ENCODE measurements at regions not wholly inside any gene's neighbourhood (a gene's known extent, or its start where the extent isn't known, plus 50 kb on each side); places are given as distances from the start of the nearest gene placed in this dataset.

DNA sequence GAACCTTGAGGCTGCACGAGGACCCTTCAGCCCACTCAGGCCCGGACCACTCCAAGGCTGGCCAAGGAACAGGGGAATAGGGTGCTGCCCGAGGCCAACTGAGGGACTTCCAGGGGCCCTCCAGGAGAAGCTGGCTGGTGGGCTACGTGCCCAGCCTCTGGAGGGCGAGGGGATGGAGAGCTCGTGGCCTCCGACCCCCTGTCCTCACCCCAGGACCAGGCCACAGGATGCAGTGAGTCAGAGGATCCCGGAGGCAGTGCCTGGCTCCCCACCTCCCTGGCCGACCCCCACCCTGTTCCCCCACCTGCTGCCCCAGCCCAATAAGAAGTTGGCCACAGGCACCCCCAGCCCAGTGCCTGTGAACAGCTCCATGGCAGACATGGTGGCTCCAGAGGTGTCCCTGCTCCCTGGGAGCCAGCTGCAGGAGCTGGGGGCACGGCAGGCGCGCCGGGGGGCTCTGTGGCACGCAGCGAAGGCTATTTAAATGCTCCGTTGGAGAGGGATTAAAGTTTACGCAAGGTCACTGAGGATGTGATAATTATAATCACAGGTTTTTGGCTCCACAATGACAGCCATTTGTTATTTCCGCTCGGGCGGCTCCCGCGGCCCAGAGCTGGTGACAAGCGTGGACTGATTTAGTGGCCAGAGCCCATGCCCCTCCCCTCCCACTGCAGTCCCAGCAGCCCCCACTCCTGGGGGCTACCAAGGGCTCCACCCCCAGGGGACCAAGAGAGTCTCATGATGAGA is 95.7 kb upstream of the NKX1-1 start:
- intact Hi-C loops (cut with DNase I; ENCODE audit: low total_unique reads) = no loop called here
- no peak overlapping the region for H3K4me3 ChIP-seq
- no peaks in the 10 kb centered on the region for H3K36me3 ChIP-seq
- DNase-seq = peak in 1 of 2 donors; percentile 47
- H3K4me1 ChIP-seq = no peaks in the 10 kb centered on the region
- no peak overlapping the region for H3K27ac ChIP-seq
- peaks cover 0 to 67% of the 10 kb centered on the region in 2 donors for H3K27me3 ChIP-seq
- TF ChIP-seq, protein P1, sequence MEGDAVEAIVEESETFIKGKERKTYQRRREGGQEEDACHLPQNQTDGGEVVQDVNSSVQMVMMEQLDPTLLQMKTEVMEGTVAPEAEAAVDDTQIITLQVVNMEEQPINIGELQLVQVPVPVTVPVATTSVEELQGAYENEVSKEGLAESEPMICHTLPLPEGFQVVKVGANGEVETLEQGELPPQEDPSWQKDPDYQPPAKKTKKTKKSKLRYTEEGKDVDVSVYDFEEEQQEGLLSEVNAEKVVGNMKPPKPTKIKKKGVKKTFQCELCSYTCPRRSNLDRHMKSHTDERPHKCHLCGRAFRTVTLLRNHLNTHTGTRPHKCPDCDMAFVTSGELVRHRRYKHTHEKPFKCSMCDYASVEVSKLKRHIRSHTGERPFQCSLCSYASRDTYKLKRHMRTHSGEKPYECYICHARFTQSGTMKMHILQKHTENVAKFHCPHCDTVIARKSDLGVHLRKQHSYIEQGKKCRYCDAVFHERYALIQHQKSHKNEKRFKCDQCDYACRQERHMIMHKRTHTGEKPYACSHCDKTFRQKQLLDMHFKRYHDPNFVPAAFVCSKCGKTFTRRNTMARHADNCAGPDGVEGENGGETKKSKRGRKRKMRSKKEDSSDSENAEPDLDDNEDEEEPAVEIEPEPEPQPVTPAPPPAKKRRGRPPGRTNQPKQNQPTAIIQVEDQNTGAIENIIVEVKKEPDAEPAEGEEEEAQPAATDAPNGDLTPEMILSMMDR (IDR thresholded peaks at IDR 0.05) = no peak
- no peaks in the 10 kb centered on the region for H3K9me3 ChIP-seq

DNA sequence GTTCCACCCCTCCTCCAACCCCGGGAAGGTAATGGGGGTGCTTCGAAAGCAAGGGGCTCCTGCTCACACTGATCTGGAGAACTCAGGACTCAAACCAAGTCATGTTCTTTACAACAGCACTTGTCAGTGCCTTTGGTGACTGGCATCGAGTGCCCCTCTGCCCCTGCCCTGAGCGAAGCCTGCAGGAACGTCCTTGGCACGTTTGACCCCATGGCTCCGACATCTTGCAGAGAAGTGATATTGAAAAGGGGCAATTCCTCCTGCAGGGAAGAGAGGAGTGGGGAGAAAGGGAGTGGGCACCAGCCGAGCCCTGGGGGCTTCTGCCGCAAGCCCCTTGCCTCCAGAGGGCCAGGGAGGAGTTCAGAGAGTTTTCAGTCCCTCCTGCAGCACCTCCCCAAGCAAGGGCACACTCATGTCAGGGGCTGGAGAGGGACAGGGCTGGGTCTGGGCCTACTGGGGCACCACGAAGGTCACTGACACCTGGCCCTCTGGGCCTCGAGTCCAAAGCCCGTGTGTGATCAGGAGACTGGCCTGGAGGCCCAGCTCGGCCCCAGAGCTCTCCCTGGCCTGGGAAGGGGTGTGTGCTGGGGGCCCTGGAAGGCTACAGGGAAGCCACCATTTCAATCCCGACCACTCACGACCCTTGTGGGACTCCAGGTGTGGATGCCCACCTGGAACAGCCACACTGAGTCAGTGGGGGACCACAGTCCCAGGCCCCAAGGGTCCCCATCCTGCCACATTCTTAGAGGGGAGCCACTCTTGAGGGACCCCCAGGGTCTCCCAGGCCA is 94.9 kb upstream of the NKX1-1 start:
- intact Hi-C loops (cut with DNase I; ENCODE audit: low total_unique reads) = no loop called here
- H3K36me3 ChIP-seq = no peaks in the 10 kb centered on the region
- H3K27me3 ChIP-seq = peaks cover 0 to 70% of the 10 kb centered on the region in 2 donors

DNA sequence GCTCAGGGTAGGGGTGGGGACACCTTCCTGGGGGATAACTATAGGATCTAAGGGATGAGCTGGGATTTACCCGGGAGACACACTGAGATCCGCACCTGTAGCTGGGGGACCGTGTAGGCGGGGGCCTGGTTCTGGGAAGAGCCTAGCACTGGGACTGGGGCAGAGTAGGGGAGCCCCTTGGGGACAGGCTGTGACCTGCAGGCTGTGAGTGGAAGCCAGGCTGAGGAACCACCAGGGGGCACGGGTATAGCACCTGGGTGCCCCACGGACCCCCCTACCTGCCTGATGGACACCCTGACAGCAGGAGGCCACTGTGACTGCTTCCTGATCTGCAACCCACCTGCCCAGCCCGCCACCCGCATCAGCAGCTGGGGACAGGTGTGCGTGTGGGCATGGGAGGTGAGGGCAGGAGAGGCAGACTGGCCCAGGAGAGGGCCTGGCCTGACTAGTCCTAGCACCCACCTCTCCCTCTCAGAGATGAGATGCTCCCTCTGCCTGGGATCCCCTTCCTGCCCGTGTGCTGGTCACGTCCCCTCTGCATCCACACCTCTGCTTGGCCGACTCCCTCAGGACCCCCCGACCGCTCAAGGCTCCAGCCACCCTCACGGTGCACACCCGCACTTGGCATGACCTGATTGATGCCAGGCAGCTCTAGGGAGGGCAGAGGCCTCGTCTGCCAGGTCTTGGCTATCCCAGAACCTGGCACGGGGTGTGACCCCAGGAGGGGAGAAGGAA is 94.2 kb upstream of the NKX1-1 start:
- H3K4me1 ChIP-seq = no peaks in the 10 kb centered on the region
- H3K4me3 ChIP-seq = no peak overlapping the region
- intact Hi-C loops (cut with DNase I; ENCODE audit: low total_unique reads) = no loop called here
- no peaks in the 10 kb centered on the region for H3K36me3 ChIP-seq
- H3K9me3 ChIP-seq = no peaks in the 10 kb centered on the region
- no peak overlapping the region for H3K27ac ChIP-seq
- peaks cover 0 to 69% of the 10 kb centered on the region in 2 donors for H3K27me3 ChIP-seq
- TF ChIP-seq, protein P1 (IDR thresholded peaks at IDR 0.05) = no peak
- DNase-seq = peak in 1 of 2 donors; percentile 56

More for the DNA sequence above, 94.9 kb upstream of the NKX1-1 start:
- H3K9me3 ChIP-seq = no peaks in the 10 kb centered on the region
- H3K27ac ChIP-seq = no peak overlapping the region
- H3K4me1 ChIP-seq = no peaks in the 10 kb centered on the region
- H3K4me3 ChIP-seq = no peak overlapping the region
- TF ChIP-seq, protein P1 (IDR thresholded peaks at IDR 0.05) = no peak
- DNase-seq = peak in 1 of 2 donors; percentile 48

DNA sequence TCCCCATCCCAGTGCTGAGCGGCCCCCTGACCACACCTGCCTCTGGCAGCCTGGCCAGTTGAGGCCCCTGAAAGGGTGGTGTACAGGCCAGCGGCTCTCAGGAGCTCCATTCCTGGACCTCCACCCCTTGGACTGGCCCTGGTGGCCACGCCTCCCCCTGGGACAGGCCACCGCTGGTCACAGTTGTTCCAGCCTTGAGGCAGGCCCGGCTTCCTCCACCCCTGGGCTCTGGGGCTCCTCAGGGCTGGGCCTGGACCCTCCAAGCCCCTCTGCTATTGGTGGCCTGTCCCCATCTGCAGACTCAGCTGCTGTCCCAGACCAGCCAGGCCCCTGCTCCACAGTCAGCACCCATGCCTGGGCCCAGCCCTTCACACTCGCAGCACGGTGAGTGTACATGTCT is 93.2 kb upstream of the NKX1-1 start:
- peak in 1 of 2 donors; percentile 55 for DNase-seq
- H3K27ac ChIP-seq = no peak overlapping the region
- TF ChIP-seq, protein P1 (IDR thresholded peaks at IDR 0.05) = no peak
- intact Hi-C loops (cut with DNase I; ENCODE audit: low total_unique reads) = no loop called here
- H3K4me1 ChIP-seq = no peaks in the 10 kb centered on the region
- no peak overlapping the region for H3K4me3 ChIP-seq
- peaks cover 0 to 70% of the 10 kb centered on the region in 2 donors for H3K27me3 ChIP-seq
- no peaks in the 10 kb centered on the region for H3K9me3 ChIP-seq
- H3K36me3 ChIP-seq = no peaks in the 10 kb centered on the region

DNA sequence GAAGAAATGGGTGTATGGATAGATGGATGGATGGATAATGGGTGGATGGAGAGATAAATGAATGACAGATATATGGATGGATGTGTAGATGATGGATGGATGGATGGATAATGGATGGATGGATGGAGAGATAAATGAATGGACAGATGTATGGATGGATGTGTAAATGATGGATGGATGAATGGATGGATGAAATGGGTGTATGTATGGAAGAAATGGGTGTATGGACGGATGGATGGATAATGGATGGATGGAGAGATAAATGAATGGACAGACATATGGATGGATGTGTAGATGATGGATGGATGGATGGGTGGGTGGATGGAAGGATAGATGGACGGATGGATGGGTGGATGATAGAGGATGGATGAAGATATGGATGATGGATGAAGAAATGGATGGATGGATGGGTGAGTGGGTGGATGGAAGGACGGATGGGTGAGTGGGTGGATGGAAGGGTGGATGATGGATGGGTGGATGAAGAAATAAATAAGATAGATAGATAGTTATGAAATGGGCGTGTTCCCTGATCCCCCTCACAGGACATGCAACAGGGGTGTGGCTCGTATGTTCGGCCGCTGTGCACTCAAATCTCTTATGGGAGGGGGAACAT is 91.1 kb upstream of the NKX1-1 start:
- no peak for DNase-seq
- H3K4me3 ChIP-seq = no peak overlapping the region
- H3K4me1 ChIP-seq = no peaks in the 10 kb centered on the region
- TF ChIP-seq, protein P1 (IDR thresholded peaks at IDR 0.05) = no peak
- H3K27me3 ChIP-seq = peaks cover 0 to 64% of the 10 kb centered on the region in 2 donors
- no peak overlapping the region for H3K27ac ChIP-seq
- intact Hi-C loops (cut with DNase I; ENCODE audit: low total_unique reads) = no loop called here
- no peaks in the 10 kb centered on the region for H3K36me3 ChIP-seq
- H3K9me3 ChIP-seq = no peaks in the 10 kb centered on the region
